Upper lobe of left lung (tissue), 4 donors: ENCODE measurements at regions not wholly inside any gene's neighbourhood (a gene's known extent, or its start where the extent isn't known, plus 50 kb on each side); places are given as distances from the start of the nearest gene placed in this dataset.

Source experiments
- POLR2A ChIP-seq, 4 donors: fragments of 450-650 bp; IDR thresholded peaks; one replicate each; pipeline ENCODE4 v1.5.1; 2016 to 2017; ENCODE audit warnings: antibody characterized with exemption in 4 of 4, mild to moderate bottlenecking in 2 of 4
- POLR2AphosphoS5 ChIP-seq, 2 donors: sonication (generic); formaldehyde crosslinking; IDR thresholded peaks; one replicate each; pipeline ENCODE4 v1.5.1; 2017; ENCODE audit warnings: antibody characterized with exemption in 2 of 2
- TF ChIP-seq, protein P1 (sequence below), 6 experiments: fragments of 450-650 bp in 4 of 6; fragments of 200-600 bp in 2 of 6; sonication (generic) in 2 of 6; IDR thresholded peaks; one replicate each; pipeline ENCODE4 v1.5.1; 2016 to 2019; ENCODE audit warnings: antibody characterized with exemption in 6 of 6

GRCh38 chr9:6128030-6128429 is 87.6 kb upstream of the IL33 start:
- TF ChIP-seq, protein P1, sequence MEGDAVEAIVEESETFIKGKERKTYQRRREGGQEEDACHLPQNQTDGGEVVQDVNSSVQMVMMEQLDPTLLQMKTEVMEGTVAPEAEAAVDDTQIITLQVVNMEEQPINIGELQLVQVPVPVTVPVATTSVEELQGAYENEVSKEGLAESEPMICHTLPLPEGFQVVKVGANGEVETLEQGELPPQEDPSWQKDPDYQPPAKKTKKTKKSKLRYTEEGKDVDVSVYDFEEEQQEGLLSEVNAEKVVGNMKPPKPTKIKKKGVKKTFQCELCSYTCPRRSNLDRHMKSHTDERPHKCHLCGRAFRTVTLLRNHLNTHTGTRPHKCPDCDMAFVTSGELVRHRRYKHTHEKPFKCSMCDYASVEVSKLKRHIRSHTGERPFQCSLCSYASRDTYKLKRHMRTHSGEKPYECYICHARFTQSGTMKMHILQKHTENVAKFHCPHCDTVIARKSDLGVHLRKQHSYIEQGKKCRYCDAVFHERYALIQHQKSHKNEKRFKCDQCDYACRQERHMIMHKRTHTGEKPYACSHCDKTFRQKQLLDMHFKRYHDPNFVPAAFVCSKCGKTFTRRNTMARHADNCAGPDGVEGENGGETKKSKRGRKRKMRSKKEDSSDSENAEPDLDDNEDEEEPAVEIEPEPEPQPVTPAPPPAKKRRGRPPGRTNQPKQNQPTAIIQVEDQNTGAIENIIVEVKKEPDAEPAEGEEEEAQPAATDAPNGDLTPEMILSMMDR (IDR thresholded peaks at IDR 0.05): no peak
- TF ChIP-seq POLR2A (IDR thresholded peaks at IDR 0.05) (no peak), POLR2AphosphoS5 (IDR thresholded peaks at IDR 0.05) (no peak)
